Common myeloid progenitor, CD34-positive (primary cell): ENCODE measurements at regions not wholly inside any gene's neighbourhood (a gene's known extent, or its start where the extent isn't known, plus 50 kb on each side); places are given as distances from the start of the nearest gene placed in this dataset.

Experiments
- CTCF ChIA-PET: fragments of 350-600 bp; sonication (Branson Sonifier 250); formaldehyde crosslinking; loops from one replicate; lab custom pipeline; 2021; ENCODE audit warnings: antibody characterized with exemption; lab: Charles Lee
- POLR2A ChIA-PET: fragments of 350-600 bp; sonication (Branson Sonifier 250); formaldehyde crosslinking; loops from one replicate; lab custom pipeline; 2021; ENCODE audit warnings: antibody characterized with exemption; lab: Charles Lee
- DNase-seq, 3 donors: peaks; one replicate each; pipeline versions ENCODE4 v3.0.0 to v3.0.0-alpha.2; 2013
- H3K27ac ChIP-seq, 2 experiments: 1 replicate in 1 of 2; 2 replicates in 1 of 2; pipeline ENCODE4 v1.7.0; 2013; ENCODE audit warnings: inconsistent platforms in 2 of 2, low read length in 2 of 2, mild to moderate bottlenecking in 2 of 2, low read depth in 1 of 2, moderate library complexity in 1 of 2; ENCODE audit not compliant: severe bottlenecking in 2 of 2, insufficient read depth in 1 of 2, poor library complexity in 1 of 2
- H3K27me3 ChIP-seq, 5 experiments: replicated peaks in 2 of 5; 1 replicate in 3 of 5; 2 replicates in 2 of 5; pipeline versions ENCODE4 v1.6.1 to v1.7.0; 2013; ENCODE audit warnings: low read length in 4 of 5, mild to moderate bottlenecking in 2 of 5, moderate library complexity in 2 of 5, inconsistent platforms in 1 of 5; ENCODE audit not compliant: insufficient read depth in 5 of 5, control insufficient read depth in 4 of 5
- H3K36me3 ChIP-seq, 4 experiments: 1 replicate in 2 of 4; 2 replicates in 2 of 4; pipeline versions ENCODE4 v1.6.1 to v1.7.0; 2013; ENCODE audit warnings: low read length in 3 of 4, control low read depth in 1 of 4, mild to moderate bottlenecking in 1 of 4; ENCODE audit not compliant: control insufficient read depth in 4 of 4, insufficient read depth in 4 of 4
- H3K4me1 ChIP-seq, 4 experiments: 1 replicate in 3 of 4; 2 replicates in 1 of 4; pipeline versions ENCODE4 v1.6.1 to v1.7.1; 2013; ENCODE audit warnings: low read length in 3 of 4, mild to moderate bottlenecking in 3 of 4, control low read depth in 1 of 4, inconsistent platforms in 1 of 4, moderate library complexity in 1 of 4; ENCODE audit not compliant: control insufficient read depth in 4 of 4, insufficient read depth in 4 of 4; ENCODE audit errors: control extremely low read depth in 1 of 4
- H3K4me3 ChIP-seq, 7 experiments: 1 replicate in 4 of 7; 2 replicates in 3 of 7; pipeline versions ENCODE4 v1.5.1 to v1.7.0; 2013; ENCODE audit warnings: mild to moderate bottlenecking in 7 of 7, low read length in 6 of 7, moderate library complexity in 6 of 7, inconsistent platforms in 2 of 7, low read depth in 2 of 7, control low read depth in 1 of 7; ENCODE audit not compliant: insufficient read depth in 4 of 7, control insufficient read depth in 1 of 7; ENCODE audit errors: extremely low read depth in 1 of 7
- H3K9me3 ChIP-seq, 5 experiments: 1 replicate in 4 of 5; 2 replicates in 1 of 5; pipeline versions ENCODE4 v1.6.1 to v1.7.1; 2013; ENCODE audit warnings: low read length in 4 of 5, mild to moderate bottlenecking in 2 of 5, inconsistent platforms in 1 of 5, low read depth in 1 of 5, moderate library complexity in 1 of 5; ENCODE audit not compliant: control insufficient read depth in 4 of 5, insufficient read depth in 2 of 5; ENCODE audit errors: control extremely low read depth in 1 of 5
- WGBS: methylation state at CpG from one replicate; pipeline ENCODE4 v1.1.5; 2013; ENCODE audit not compliant: insufficient coverage; 5-methylcytosine and 5-hydroxymethylcytosine counted together

DNA sequence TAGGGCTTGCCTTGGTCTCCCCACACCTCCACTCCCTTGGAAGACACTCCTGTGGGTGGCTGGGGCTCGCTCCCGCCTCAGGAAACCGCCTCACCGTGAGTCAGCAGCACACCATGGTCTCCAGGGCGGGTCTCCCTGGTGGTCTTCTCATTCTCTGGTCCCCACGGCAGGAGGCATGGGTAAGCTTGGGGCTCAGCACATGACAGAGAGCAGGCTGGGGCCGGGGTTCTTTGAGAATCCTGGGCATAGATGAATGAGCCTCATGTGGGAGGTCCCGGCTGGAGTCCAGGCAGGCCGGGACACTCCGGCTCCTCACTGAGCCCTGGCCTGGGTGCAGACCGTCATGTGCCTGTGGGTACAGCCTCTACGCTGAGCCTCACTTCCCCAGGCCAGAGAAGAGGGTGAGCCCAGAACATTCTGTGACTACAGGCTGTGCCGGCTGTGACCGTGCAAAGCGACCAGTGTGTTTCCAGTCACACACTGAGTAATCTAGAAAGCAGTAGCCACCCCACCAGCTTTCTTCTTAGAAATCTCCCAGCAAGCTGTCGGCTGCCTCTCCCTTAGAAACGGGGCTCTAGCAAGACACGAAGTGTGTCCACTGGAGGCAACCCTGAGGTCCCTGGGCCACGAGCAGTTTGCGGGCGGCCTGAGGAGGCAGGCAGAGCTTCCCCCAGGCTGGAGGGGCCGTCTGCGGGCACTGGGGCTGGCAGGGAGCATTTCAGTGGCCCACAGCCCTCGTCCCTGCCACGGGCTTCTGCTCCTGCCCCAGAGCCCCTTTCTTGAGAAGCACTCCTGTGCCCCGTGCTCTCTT, 93.1 kb downstream of the RHOB start:
- Histone ChIP-seq H3K4me3 (no peak overlapping the region), H3K36me3 (no peaks in the 10 kb centered on the region), H3K9me3 (no peaks in the 10 kb centered on the region), H3K27ac (no peak overlapping the region), H3K4me1 (no peaks in the 10 kb centered on the region), H3K27me3 (peaks cover 0 to 2% (median 0%) of the 10 kb centered on the region in 5 experiments)
- ChIA-PET POLR2A (no interaction called here), CTCF (no interaction called here)
- DNase-seq = no peak
- 93% methylated on average over 22 of the region's 26 CpGs for WGBS

DNA sequence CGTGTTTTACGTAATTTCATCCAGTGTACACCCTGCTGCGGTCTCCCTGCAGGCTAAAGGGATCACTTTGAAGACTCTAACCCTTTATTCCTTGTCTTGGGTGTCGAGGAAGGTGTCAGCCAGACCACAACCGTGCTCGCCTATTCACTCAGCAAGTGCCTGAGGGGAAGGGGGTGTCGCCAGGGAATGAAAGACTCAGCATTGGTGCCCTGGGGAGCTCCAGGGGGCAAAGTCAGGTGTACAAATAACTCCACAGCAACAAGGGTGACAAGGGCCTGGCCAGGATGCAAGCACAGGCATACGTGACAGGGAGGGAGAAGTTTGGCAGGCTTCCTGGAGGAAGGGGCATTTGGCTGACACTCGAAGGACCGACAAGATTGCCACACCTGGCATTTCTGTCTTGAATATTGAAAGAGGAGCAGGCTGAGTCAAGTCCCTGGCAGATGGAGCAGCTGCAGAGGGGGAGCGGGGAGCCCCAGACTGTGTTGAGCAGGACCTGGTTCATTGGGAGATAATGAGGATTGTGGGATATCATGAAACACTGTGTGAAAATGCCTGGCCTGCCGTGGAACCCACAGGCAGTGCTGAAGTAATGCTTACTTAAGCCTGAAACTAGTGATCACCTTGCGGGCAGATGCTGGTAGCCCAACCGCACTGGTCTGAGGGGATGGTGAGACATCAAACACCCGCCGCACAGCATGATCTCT, 93.9 kb downstream of the RHOB start:
- ChIA-PET POLR2A (no interaction called here), CTCF (no interaction called here)
- no peaks in the 10 kb centered on the region for H3K9me3 ChIP-seq
- H3K4me3 ChIP-seq = no peak overlapping the region
- no peaks in the 10 kb centered on the region for H3K36me3 ChIP-seq
- H3K4me1 ChIP-seq = no peaks in the 10 kb centered on the region
- WGBS = 95% methylated on average over 16 of the region's 16 CpGs
- no peak overlapping the region for H3K27ac ChIP-seq
- DNase-seq = no peak
- peaks cover 0 to 2% (median 0%) of the 10 kb centered on the region in 5 experiments for H3K27me3 ChIP-seq

DNA sequence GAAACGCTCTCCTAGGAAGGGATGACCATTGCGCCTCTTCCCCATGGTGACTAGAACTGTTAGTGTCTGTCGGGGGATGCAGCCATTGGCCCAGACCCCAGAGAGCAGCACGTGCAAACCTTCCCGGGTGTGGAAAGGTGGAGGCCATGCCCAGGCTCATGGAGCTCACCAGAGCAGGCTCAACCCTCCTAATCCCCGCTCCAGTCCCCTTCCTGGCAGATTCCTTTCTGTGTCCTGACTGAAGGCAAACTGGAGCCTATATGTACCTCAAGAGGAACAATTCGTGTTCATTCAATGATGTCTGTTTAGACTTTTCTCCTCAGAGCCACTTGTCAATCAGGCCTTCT, 94.4 kb downstream of the RHOB start:
- ChIA-PET CTCF (no interaction called here), POLR2A (no interaction called here)
- H3K27me3 ChIP-seq = peaks cover 0 to 2% (median 0%) of the 10 kb centered on the region in 5 experiments
- H3K36me3 ChIP-seq = no peaks in the 10 kb centered on the region
- no peak overlapping the region for H3K27ac ChIP-seq
- H3K4me3 ChIP-seq = no peak overlapping the region
- H3K4me1 ChIP-seq = no peaks in the 10 kb centered on the region
- peaks cover 0 to 2% (median 0%) of the 10 kb centered on the region in 5 experiments for H3K9me3 ChIP-seq
- 95% methylated on average over 7 of the region's 7 CpGs for WGBS
- no peak for DNase-seq

DNA sequence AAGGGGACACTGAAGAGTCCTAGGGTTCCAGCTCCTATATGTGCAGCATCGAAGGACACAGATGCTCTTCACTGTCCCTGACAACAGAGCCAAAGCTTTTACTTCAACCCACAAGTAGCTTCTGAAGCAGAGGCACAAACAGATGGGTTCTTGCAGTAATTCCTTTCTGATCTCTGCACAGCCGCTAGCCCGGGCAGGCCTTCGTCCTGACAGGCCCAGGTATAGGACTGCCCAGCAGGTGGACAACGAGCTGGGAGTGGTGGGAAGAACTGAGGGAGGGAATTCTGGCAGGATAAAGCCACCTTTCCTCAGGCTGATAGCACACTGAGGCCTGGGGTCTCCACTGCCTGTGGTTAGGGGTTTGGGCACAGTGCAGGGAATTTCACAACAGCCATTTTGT, 94.8 kb downstream of the RHOB start:
- DNase-seq = no peak
- H3K4me1 ChIP-seq = no peaks in the 10 kb centered on the region
- peaks cover 0 to 2% (median 0%) of the 10 kb centered on the region in 5 experiments for H3K9me3 ChIP-seq
- H3K4me3 ChIP-seq = no peak overlapping the region
- ChIA-PET POLR2A (no interaction called here), CTCF (no interaction called here)
- no peak overlapping the region for H3K27ac ChIP-seq
- no peaks in the 10 kb centered on the region for H3K36me3 ChIP-seq
- H3K27me3 ChIP-seq = peaks cover 0 to 2% (median 0%) of the 10 kb centered on the region in 5 experiments
- WGBS = 89% methylated on average over 5 of the region's 5 CpGs

DNA sequence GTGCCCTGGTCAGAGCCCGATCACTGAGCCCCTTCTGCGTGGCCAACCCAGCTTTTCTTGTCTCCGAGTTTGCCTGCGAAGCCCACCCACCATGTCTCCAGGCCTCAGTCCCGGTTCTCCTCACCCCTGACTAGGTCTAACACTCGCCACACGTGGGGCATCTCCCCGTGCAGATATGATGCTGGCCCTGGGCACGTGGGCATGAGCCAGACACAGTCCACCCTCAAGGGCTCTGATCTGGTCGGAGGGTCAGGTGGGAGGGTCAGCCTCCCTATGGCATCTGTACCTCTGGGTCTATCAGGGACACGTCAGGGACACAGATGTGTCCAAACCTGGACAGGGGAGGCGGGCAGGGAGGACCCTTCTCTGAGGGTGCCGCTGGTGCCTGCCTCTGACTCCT, 95.4 kb downstream of the RHOB start:
- H3K36me3 ChIP-seq = no peaks in the 10 kb centered on the region
- H3K4me1 ChIP-seq = no peaks in the 10 kb centered on the region
- peaks cover 0 to 2% (median 0%) of the 10 kb centered on the region in 5 experiments for H3K9me3 ChIP-seq
- 98% methylated on average over 12 of the region's 13 CpGs for WGBS
- H3K4me3 ChIP-seq = no peak overlapping the region
- DNase-seq = no peak
- H3K27me3 ChIP-seq = peaks cover 0 to 2% (median 0%) of the 10 kb centered on the region in 5 experiments
- H3K27ac ChIP-seq = no peak overlapping the region
- ChIA-PET POLR2A (no interaction called here), CTCF (no interaction called here)

DNA sequence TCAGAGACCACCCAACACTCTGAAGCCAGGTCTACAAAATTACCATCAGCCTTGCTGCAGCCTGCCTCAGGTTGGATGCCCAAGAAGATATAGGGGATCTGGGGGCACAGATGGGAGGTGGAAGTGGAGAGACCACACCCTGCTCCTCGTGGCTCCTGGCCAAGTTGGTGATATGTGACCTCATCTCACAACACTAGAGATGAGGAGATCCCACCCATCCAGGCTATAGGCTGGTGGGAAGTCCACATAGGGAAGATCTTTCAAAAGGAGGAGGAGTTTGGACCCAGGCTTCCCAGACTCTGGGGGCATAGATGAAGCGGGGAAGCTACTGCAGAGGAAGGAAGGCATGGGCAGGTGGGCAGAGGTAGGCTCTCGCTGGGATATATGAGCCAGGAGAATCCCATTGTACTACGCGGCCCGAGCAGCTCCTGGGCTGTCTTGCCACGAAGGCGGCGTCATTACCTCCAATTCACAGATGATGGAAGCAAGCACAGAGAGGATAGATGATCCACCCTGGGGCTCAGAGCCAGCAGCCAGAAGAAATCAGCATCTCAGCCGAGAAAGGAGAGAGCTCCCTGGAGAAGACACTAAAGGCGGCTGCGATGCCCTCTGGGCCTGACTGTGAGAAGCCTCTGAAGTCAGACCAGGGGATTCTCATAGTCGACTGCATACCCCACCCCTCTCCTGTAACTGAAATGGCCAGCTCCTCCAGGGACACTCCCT, 96.0 kb downstream of the RHOB start:
- Histone ChIP-seq H3K9me3 (peaks cover 0 to 2% (median 0%) of the 10 kb centered on the region in 5 experiments), H3K4me3 (no peak overlapping the region), H3K27ac (no peak overlapping the region), H3K27me3 (peaks cover 0 to 2% (median 0%) of the 10 kb centered on the region in 5 experiments), H3K36me3 (no peaks in the 10 kb centered on the region), H3K4me1 (no peaks in the 10 kb centered on the region)
- POLR2A ChIA-PET = no interaction called here
- 96% methylated on average over 12 of the region's 13 CpGs for WGBS
- CTCF ChIA-PET = interaction anchor here (1.0 kb wide), 1 partner anchor 96 kb away, joined by 3 read pairs; the partner anchor contains the start of gene RHOB
- no peak for DNase-seq
